ENCODE measurements at regions not wholly inside any gene's neighbourhood (a gene's known extent, or its start where the extent isn't known, plus 50 kb on each side); places are given as distances from the start of the nearest gene placed in this dataset.
A peak's percentile ranks its signal among the peaks of the same experiment; 100 is the strongest.

DNA sequence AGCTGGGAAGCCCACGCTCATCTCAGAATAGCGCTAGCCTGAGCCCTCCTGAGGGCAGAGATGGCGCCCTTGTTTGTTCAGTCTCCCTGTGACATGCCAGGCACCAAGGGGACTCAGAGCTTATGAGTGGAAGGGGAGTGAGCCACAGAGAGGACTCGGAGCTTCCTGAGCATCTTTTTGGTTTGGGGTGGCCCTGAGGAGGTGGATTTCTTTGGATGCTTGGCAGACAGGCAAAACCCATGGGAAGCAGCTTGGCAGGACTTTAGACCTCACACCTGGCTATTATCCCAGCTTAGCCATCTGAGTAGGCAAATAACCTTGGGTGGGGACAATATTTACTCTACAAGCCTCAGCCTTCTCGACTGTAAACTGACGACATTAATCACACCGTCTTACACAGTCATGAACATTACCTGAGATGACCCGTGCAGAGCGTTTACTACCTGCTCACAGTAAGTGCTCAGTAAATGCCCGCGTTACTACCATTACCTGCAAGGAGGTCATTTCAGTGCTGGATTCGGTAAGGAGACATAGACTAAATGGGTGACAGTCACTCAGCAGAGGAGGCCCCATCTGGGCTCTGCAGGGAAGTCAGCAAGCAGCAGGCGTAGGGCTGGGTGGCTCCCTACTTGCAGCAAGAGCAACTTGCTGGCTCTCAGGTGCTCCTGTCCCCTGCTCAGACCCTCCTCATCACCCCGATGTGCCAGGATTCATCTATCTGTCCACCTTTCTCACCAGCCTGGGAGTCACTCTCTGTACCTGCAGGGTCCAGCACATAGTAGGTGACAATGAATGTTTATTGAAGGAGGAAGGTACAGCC lies 54.9 kb downstream of the KLHDC7A start:
- DNase-seq (ENCODE audit: low spot score), result no peak

DNA sequence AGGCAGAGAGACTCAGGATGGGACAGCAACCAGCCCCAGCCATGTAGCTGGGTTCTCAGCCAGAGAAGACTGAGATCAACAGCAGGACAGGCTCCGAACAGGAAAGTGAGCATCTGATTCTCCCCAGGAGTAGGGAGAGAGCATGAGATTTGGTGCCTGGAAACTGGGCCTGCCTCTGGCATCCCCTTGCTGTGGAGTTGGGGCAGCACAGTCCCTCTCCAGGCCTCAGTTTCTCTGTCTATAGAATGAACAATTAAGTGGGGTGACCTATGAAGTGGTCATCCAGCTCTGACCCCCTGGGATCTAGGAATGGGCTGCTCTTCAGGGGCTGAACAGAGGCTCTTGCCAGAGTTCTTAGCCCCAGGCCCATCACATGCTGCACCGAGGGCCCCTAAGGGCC lies 55.6 kb downstream of the KLHDC7A start:
- no peak for DNase-seq (ENCODE audit: low spot score)

DNA sequence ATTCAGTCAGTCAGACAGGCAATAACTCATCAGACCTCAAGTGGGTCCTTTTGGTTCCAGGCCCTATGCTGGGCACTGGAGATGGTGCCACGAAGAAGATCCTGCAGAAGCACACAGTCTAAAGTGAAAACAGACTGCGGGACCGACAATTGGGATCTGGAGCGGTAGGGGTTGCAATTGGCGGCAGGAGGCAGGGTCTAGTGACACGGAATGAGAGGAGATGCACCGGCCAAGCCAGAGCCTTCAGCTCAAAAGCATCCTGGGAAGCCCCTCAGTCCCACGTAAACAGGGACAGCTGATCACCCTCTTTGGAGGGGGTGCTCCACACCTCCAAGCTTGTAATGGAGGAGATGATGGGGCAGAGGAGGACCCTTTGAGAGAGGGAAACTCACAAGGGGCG lies 56.2 kb downstream of the KLHDC7A start:
- DNase-seq (ENCODE audit: low spot score), result no peak

DNA sequence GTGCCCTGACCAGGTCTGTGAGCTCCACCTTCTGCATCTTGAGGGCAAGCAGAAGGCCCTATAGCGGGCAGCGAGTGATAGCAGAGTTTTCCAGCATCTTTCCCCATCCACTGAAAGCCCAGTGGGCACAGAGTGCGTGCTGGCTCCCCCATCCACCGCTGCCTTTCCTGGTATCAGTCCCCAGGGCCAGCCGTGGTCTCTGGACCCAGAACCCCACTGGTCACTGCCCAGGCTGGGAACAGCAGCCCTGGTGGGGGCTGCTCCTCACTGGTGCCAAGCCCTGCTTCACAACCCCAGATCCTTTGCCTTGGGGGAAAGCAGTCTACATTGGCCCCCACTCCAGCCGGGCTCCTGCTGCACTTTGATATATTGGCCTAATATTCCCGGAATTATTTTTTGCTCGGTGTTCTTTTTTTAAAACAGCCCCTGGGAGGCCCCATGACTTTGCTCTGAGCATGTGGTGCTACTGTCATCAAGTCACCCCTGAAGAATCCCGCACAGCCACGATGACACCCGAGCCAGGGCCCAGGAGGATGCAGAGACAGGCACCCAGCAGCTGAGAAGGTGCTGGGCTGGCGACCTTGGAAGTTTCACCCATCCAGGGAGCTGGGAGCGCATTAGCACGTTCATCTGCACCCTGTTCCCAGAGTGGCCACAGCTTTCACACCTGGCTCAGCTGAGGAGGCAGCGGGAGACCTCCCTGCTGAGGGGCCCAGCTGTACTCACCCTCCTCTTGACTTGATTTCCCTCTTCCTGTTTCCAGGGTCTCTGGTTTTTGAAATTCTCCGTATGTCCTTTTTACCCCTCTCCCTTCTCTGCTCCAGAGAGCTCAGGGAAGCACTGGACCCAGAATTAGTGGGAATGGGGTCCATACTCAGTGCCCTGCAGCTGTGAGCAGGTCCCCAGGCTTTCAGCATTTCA lies 56.9 kb downstream of the KLHDC7A start:
- DNase-seq (ENCODE audit: low spot score), result no peak

DNA sequence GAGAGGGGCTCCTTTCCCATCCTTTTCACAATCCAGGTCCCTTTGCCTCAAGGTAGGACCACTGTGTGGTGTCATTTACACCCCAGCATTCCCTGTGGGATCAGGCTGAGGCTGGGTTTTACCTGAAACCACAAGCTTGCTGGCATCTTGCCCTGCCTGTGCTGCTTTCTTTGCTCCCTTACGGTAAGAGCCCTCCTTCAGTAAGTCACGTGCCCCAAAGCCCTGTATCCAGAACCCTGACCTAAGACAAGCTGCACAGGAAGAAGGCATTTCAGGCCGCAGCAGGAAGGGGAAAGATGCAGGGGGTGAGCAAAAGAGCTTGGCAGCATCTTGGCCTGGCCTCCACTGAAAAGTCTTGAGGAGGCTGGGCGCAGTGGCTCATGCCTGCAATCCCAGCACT lies 58.4 kb downstream of the KLHDC7A start:
- DNase-seq (ENCODE audit: low spot score), result no peak

DNA sequence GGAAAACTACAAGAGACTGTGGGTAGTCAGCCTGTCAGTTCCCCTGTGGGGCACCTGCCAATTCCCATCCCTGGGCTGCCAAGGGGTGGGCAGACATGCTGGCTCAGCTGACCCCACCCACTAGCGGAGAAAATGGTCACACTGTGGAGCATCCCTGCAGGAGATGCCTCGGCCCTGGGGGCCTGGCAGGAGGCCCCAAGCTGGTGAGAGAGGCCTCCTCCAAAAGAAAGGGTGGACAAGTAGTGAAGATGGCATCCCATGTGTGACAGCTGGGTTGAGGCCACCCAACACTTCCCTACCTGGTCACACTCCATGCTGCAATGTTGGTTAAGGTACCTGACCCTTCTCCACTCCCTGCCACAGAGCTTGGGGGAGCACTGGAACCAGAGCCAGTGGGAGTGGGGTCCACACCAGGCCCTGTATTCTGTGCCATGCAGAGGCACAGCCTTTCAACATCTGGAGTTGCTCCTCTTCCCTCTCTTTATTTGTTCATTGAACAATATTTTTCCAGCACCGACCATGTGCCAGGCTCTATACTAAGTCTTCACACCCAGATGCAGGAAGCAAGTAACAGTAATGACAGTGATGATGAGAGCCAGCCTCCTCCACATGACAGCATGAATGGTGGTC lies 59.5 kb downstream of the KLHDC7A start:
- DNase-seq (ENCODE audit: low spot score), result no peak

DNA sequence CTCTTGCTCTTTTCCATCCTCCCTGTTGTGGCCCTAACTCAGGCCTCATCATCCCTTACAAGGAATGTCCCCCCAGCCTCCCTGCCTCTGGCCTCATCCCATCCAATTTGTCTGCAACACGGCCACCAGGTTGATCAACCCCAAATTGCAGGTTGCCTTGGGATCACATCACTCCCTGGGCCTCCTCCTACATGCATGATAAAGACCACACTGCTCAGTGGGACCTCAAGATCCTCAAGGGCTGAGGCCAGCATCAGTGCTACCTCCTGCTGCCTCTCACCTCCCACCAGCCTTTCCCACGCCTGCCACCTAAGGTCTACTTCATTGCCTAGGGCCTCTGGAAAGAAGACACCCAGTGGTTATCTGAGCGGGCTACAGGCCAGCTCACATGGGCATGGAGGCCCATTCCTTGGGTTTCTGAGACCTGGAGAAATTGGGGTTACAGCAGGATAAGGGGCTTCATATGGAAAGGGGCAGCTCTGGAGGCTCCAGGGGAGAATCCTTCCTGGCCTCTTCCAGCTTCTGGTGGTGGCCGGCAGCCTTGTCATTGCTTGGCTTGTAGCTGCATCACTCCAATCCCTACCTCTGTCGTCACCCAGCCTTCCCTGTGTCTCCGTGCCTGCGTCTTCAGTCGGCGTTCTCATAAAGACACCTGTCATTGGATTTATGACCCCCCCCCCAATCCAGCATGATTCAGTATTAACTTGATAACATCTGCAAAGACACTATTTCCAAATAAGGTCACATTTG lies 60.5 kb downstream of the KLHDC7A start:
- DNase-seq (ENCODE audit: low spot score), result no peak

DNA sequence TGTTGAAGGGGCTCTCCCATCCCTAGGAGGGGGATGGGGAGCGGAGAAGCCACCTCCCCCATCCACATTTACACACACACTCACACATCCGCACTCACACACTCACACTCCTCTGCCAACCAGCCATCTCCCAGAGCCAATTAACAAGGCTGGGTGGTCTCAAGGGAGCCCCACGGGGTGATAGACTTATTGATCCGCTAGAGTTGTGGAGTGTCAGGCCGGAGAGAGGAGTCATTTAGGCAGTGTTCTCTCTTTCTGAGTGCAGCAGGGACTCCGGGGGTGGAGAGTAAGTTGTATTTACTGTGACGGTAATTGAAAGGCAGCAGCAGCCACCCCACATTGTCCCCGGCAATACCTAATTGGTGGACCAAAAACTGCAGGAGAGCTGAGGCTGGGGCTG lies 61.6 kb downstream of the KLHDC7A start:
- peak; percentile 39 for DNase-seq (ENCODE audit: low spot score)

DNA sequence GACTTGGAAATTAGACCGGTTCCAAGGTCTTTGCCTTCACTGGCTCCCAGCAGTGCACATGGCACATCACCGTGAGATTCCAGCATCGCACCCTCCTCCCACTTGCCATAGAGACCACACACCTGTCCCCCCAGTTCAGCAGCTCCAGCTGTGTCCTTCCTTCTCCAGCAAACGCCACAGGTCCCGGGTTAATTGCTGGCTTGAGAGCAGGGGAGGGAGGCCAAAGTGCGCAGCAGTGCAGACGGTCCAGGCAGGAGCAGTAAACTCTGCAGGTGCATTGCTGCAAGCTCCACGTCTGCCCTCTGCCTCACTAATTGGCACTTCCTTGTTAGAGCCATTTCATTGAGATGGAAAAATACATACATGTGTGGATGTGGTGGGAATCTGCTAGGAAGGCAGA lies 65.3 kb downstream of the KLHDC7A start:
- DNase-seq (ENCODE audit: low spot score), result no peak

DNA sequence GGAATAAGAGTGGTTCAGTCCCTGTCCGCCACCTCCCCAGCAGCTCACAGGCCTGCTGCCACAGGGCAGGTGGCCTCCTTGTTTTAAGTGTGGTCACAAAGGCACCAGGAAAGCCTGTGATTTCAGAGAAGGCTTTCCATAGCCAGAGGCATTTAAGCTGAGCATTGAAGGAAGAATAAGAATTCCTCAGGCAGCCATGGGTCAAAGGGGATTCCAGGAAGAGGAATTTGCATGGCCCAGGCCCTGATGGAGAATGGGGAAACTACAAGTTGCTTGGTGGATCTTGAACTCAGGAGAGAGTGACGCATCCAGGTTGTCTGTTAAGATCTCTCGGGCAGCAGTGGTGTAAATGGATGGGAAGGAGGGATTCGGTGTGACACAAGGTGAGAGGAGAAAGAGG lies 66.7 kb downstream of the KLHDC7A start:
- DNase-seq (ENCODE audit: low spot score), result peak; percentile 35

DNA sequence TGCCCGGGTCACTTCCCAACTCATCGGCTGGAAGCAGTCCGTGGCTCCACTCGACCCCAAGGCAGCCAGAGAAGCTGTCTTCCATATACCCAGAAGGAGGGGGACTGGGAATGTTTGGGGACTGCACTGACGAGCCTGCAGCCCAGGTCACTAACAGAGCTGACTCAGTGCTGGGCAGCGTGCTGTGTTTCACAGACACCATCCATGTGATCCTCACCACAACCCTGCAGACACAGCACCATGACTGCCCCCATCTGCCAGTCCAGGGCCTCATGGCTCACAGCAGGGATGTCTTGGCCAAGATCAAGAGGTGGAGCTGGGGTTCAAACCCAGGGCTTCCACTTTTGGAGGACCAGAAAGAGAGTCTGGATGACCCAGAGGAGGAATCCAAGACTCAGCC lies 67.9 kb downstream of the KLHDC7A start:
- DNase-seq (ENCODE audit: low spot score), result no peak

DNA sequence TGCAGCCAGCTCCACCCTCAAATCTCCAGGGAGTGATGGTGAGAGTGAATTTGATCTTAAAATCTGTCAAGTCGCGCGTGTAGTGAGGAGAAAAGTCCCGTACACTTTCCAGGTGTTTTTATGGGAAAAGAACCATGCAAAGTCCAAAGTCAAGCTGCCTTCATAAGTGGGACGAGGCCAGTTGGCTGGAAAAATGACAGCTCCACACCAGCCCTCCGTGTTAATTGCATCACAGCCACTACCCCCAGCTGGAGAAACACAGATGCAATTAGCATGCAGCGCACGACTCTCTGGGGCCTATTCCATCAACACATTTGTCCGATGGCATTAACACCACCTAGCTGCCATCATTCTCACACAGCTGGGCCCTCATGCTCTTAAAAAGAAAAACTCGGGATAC lies 68.4 kb downstream of the KLHDC7A start:
- DNase-seq (ENCODE audit: low spot score), result no peak

DNA sequence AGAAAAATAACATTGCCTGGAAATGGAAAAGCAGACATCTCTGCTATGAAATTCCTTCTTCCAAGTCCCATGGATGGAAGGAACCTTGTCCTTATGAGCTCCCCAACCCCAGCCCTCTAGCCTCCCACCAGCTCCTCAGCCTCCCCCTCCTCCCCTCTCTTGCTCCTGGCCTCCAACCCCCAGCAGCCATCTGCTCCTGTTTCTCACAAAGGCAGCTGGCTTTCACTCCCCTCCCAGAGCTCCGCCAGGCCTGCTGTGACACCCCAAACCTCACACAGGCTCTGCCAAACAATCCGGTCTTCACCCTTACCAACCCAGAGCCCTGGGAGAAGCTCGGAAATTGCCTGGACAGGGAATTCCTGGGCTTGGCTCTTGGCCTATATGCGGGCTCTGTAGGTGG lies 69.2 kb downstream of the KLHDC7A start:
- DNase-seq (ENCODE audit: low spot score), result no peak

DNA sequence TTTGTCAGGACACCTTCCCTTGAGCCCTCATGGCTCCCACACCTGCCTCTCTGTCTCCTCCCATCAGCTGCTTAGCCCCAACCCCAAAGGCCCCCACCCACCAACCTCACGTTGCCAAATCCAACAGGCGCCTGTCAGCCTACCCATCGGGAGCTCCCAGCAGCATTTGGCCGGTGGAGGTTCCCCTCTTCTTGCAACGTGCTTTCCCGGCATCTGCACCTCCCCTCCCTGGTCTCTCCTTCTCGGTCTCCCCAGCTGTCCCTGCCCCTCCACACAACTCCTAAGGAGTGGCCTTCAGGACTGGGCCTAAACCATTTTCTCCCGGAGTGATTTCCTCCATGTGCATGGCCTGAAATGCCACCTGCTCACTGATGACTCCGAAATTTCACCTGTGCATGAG lies 71.9 kb downstream of the KLHDC7A start:
- DNase-seq (ENCODE audit: low spot score), result no peak

DNA sequence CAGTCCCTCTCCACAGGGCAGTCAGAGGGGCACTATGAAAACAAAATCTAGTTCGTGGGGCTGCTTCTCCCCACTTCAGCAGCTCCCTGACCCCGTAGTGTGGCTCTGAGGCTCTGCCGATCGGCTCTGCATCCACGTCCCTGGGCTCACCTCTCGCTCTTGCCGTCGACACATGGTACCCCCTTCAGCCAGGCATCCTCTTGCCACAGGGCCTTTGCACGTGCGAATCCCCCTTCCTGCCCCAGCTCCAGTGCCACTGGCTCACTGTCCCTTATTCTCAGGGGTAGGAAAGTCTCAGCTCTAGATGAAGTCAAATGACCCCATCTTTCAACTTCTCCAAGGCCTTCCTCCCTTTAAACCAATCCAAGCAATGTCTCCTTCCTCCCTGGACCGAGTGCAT lies 72.7 kb downstream of the KLHDC7A start:
- DNase-seq (ENCODE audit: low spot score), result no peak

DNA sequence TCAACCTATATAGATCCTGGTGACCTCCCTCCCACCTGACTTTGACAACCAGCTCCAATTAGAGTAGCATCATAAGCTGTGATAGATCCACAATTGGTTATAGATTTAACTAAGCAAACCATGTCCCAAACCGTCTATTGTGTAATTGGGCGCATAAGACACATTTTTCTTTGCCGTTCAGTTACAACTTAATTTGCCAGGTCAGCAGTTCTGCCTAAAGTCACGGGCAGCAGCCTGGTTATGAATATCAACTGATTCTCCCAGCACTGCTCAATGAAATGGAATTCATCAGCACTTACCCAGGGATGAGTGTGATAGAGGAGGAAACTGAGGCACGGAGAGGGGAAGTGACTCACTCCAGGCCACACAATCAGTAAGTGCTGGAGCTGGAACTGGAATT lies 73.4 kb downstream of the KLHDC7A start:
- DNase-seq (ENCODE audit: low spot score), result no peak

DNA sequence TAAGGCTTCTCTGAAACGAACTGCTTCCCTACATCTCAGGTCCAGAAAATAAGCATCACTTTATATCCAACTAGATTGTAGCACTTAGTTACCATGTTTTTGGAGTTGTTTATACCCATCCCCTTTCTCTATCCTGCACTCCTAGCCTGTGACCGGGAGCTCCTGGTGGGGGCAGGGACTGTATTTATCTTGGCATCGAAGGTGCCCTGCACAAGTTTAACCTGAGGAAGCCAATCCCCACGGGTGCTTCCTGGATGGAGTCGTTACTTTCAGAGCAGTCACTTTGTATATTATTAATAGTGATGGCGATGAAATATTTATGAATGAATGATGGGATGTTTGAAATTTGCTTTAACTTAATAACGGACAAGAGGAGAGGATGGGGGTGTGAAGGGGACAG lies 73.9 kb downstream of the KLHDC7A start:
- DNase-seq (ENCODE audit: low spot score), result no peak

DNA sequence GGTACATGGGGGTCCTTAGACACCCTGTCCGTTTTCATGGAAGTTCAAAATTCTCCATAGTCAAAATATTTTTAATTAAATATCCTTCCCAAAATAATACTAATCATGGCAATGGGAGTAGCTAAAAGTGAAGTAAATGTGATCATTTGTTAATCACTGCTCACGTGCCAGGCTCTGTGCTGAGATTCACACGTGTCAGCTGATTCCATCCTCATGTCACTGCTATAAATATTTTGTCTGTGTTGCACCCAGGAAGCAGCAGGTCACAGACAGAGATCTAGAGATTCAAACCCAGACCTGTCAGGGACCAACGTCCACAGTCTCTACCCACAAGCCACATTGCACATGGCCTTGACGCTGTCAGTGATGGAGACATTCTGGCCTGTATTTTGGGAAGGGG lies 74.3 kb downstream of the KLHDC7A start:
- no peak for DNase-seq (ENCODE audit: low spot score)

DNA sequence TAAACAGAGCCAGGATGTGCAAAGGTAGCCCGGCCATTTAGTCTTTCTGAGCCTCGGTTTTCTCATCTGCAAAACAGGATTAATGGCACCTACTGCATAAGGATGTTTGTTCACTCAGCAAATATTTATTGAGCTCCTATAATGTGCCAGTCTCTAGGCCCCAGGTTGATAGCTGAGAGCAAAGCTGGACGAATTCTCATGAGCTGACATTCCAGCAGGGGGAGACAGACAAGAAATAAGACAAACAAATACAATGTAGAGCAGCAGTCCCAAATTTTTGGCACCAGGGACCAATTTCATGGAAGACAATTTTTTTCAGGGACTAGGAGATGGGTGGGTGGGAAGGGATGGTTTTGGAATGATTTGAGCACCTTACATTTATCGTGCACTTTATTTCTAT lies 74.3 kb upstream of the PAX7 start:
- DNase-seq (ENCODE audit: low spot score), result peak; percentile 40

DNA sequence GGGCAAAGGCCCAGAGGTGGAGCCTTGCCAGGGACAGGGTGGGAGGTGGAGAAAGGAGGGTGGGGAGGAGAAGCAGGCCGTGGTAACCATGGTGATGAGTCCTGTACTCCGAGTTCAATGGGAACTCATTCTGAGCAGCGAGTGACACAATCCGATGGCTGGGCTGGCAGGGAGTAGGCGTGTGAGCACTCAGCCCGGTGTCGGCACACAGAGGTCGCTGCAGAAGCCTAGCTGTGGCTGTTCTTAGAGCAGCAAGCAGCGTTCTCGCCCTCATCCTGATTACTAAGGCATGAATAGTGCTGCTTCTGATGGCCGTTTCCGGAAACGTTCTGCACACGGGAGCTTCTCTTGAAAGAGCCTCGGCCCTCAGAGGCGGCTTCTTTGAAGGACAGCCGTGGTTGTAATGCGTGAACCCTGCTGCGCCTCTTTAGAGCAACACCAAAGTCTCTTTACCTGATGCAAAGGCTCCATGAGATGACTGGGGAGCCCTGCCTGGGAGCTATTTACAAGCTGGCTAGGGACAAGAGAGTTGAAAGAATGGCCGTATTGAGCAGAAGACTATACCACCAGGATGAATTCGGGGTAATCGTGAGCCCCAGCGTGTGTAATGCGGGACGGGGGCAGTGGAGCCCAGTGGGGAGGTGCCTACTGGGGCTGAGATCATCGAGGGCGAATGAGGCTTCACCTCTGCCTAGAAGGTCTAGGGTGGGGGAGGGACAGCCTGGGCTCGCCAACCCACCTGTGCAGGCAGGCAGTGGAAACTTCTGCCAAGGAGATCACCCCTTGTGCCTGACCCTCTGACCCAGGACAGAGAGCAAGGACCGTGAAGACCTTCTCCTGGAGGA lies 72.8 kb upstream of the PAX7 start:
- DNase-seq (ENCODE audit: low spot score), result peak; percentile 75

DNA sequence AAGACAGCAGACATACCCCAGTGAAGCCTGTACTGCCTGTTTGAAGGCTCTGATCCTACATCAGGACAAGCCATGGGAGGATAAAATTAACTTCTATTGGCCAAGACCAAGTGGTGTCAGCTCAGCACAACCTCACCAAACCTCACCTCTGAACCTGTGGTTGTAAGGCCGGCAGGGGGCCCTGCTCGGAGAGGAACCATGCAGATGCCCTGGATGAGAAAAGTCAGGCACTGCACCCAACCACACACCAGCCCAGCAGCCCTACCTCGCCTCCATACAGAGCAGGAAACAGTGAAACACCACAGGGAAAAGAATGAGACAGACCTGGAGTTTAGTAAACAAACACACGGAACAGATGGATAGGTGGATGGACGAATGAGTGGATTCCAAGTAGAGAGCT lies 70.0 kb upstream of the PAX7 start:
- DNase-seq (ENCODE audit: low spot score), result no peak
